ENCODE measurements at regions not wholly inside any gene's neighbourhood (a gene's known extent, or its start where the extent isn't known, plus 50 kb on each side); places are given as distances from the start of the nearest gene placed in this dataset.

DNA sequence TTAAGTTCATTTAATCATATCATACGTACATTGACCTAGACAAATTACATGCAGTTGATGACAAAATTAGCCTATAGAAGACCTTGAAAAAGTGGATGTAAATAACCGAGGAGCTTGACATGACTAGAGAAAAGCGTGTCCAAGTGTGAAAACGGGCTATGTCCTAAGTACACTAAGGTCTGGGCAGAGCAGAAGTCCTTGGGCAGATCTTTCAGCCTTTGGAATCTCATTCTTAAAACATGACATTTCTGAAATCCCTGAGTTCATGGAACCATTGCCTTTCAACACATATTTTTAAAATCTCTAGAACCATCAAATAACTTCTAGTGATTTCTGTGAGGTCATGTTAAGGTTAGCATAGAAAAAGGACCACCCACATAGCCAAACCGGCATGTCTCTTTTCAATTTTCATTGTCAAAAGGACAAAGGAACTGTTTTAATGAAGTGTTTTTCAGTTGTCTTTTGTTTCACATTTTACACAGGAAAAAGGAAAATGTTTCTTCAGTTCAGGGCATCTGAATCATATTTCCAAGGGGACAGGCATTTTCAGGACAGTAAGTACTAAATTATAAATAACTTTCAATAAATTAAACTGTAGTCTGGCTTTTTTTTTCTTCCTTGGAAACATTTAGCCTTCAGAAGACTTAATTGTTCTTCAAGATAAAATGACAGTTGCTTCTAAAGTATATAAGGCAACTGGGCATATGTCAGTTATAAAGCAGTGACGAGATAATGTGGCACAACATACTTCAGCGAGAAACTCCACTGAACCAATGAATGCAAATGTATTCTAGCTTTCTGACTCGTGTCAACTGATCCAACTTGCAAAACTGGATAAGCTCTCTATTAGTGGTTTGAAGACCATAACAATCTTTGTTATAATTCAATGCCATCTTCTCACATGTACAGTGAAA lies 416.8 kb downstream of the NFIB start:
- H3K27ac ChIP-seq, result peak overlapping the region; percentile 31 to 50

GRCh38 chr9:13896047-13896446 lies 417.9 kb downstream of the NFIB start:
- no peaks in the 10 kb centered on the region for H3K27me3 ChIP-seq (replicated peaks; ENCODE audit: insufficient read depth)
- no peak for DNase-seq (ENCODE audit: low spot score)
- no peak overlapping the region for H3K4me3 ChIP-seq
- no peak overlapping the region for H3K27ac ChIP-seq
- no peak for TF ChIP-seq CTCF (IDR thresholded peaks at IDR 0.05)
- H3K36me3 ChIP-seq, result no peaks in the 10 kb centered on the region
- ATAC-seq (ENCODE audit: insufficient number of reproducible peaks, low FRiP score, low read depth), result no peak
- H3K4me1 ChIP-seq (ENCODE audit: control insufficient read depth in 1 of 2, low read depth in 2 of 2), result peaks cover 18 to 42% of the 10 kb centered on the region in 2 donors
- no peaks in the 10 kb centered on the region for H3K9me3 ChIP-seq

More for the DNA sequence above, 416.8 kb downstream of the NFIB start:
- Histone ChIP-seq H3K4me3 (no peak overlapping the region), H3K9me3 (no peaks in the 10 kb centered on the region), H3K36me3 (no peaks in the 10 kb centered on the region), H3K27me3 (replicated peaks; ENCODE audit: insufficient read depth) (no peaks in the 10 kb centered on the region), H3K4me1 (ENCODE audit: control insufficient read depth in 1 of 2, low read depth in 2 of 2) (peaks cover 18 to 43% of the 10 kb centered on the region in 2 donors)
- TF ChIP-seq CTCF (IDR thresholded peaks at IDR 0.05), result no peak
- DNase-seq (ENCODE audit: low spot score) (no peak), ATAC-seq (ENCODE audit: insufficient number of reproducible peaks, low FRiP score, low read depth) (no peak)

DNA sequence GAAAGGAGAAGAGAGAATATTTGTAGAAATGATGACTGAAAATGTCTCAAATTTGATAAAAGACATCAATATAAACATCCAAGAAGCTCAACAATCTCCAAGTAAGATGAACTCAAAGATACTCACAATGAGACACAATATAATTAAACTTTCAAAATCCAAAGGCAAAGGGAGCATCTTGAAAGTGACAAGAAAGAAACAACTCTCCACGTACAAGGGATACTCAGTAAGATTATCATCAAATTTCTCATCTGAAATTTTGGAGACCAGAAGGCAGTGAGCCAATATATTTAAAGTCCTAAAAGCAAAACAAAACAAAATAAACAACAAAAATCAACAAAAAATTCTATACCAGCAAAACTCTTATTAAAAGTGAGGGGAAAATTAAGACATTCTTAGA lies 428.7 kb downstream of the NFIB start:
- Histone ChIP-seq H3K36me3 (no peaks in the 10 kb centered on the region), H3K27ac (no peak overlapping the region), H3K27me3 (replicated peaks; ENCODE audit: insufficient read depth) (no peaks in the 10 kb centered on the region), H3K4me1 (ENCODE audit: control insufficient read depth in 1 of 2, low read depth in 2 of 2) (peaks cover 3 to 17% of the 10 kb centered on the region in 2 donors), H3K9me3 (peaks cover 2% of the 10 kb centered on the region), H3K4me3 (no peak overlapping the region)
- ATAC-seq (ENCODE audit: insufficient number of reproducible peaks, low FRiP score, low read depth) (no peak), DNase-seq (ENCODE audit: low spot score) (no peak)
- TF ChIP-seq CTCF (IDR thresholded peaks at IDR 0.05), result no peak

DNA sequence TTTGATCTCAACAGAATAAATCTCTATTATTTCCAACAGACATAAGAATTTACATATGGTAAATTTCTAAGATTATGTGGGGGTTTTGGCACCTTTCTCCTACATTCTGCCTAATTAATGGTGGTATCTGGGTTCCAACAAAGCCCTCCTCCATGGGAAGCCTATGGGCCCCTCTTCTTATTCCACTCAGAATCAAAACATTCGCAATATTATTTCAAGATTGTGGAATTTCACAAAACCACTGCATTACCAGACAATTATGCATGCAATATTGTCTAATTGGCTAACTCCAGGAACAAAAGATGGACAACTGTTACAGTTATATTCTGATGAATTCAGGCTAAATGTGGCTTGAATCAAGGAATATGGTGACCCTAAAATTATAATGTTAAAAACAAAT lies 434.0 kb downstream of the NFIB start:
- Histone ChIP-seq H3K4me1 (ENCODE audit: control insufficient read depth in 1 of 2, low read depth in 2 of 2) (no peaks in the 10 kb centered on the region), H3K36me3 (no peaks in the 10 kb centered on the region), H3K9me3 (no peaks in the 10 kb centered on the region), H3K27ac (no peak overlapping the region), H3K4me3 (no peak overlapping the region), H3K27me3 (replicated peaks; ENCODE audit: insufficient read depth) (no peaks in the 10 kb centered on the region)
- no peak for ATAC-seq (ENCODE audit: insufficient number of reproducible peaks, low FRiP score, low read depth)
- no peak for DNase-seq (ENCODE audit: low spot score)
- TF ChIP-seq CTCF (IDR thresholded peaks at IDR 0.05), result no peak

GRCh38 chr9:13879011-13879410 lies 434.9 kb downstream of the NFIB start:
- H3K4me1 ChIP-seq (ENCODE audit: control insufficient read depth in 1 of 2, low read depth in 2 of 2), result no peaks in the 10 kb centered on the region
- H3K9me3 ChIP-seq, result peaks cover 8% of the 10 kb centered on the region
- H3K27ac ChIP-seq, result no peak overlapping the region
- TF ChIP-seq CTCF (IDR thresholded peaks at IDR 0.05), result no peak
- no peaks in the 10 kb centered on the region for H3K27me3 ChIP-seq (replicated peaks; ENCODE audit: insufficient read depth)
- H3K36me3 ChIP-seq, result no peaks in the 10 kb centered on the region
- H3K4me3 ChIP-seq, result no peak overlapping the region
- ATAC-seq (ENCODE audit: insufficient number of reproducible peaks, low FRiP score, low read depth), result no peak
- DNase-seq (ENCODE audit: low spot score), result no peak

Measured in thoracic aorta (tissue), 2 donors.